Stimulated activated CD4-positive, alpha-beta T cell treated with anti-CD3 and anti-CD28 coated beads, Interleukin-1b, Interleukin-23, amount 100 ng/mL, for 48 hours (primary cell): ENCODE measurements at regions not wholly inside any gene's neighbourhood (a gene's known extent, or its start where the extent isn't known, plus 50 kb on each side); places are given as distances from the start of the nearest gene placed in this dataset.
"Not testable (repeated sequence)": the region's sequence is repeated elsewhere in the genome, so short reads cannot be mapped to it uniquely, and the experiment has no call there.

ENCODE experiments used
- DNase-seq: peaks from one replicate; pipeline ENCODE4 v3.0.0-alpha.2; 2020

GRCh38 chr9:38253200-38253599 lies 139.3 kb upstream of the ALDH1B1 start:
- no peak for DNase-seq

- DNase-seq: no peak
Measured at GRCh38 chr9:38251036-38251860, 141.3 kb upstream of the ALDH1B1 start.

- DNase-seq: no peak
Measured at GRCh38 chr9:38250279-38251035, 142.0 kb upstream of the ALDH1B1 start.

- DNase-seq: no peak
Measured at GRCh38 chr9:38249587-38250210, 142.8 kb upstream of the ALDH1B1 start.

GRCh38 chr9:38249049-38249448 lies 143.5 kb upstream of the ALDH1B1 start:
- DNase-seq: no peak

- no peak for DNase-seq
Measured at GRCh38 chr9:38246833-38247232, 145.7 kb upstream of the ALDH1B1 start.

GRCh38 chr9:38244971-38245370 lies 147.5 kb upstream of the ALDH1B1 start:
- no peak for DNase-seq

GRCh38 chr9:38243993-38244392 lies 148.5 kb upstream of the ALDH1B1 start:
- DNase-seq: no peak

GRCh38 chr9:38242151-38242550 lies 150.4 kb upstream of the ALDH1B1 start:
- not testable (repeated sequence) for DNase-seq

- no peak for DNase-seq
Measured at GRCh38 chr9:38240051-38240450, 152.5 kb upstream of the ALDH1B1 start.

GRCh38 chr9:38235244-38235643 lies 157.3 kb upstream of the ALDH1B1 start:
- DNase-seq: no peak

- no peak for DNase-seq
Measured at GRCh38 chr9:38234479-38235170, 157.9 kb upstream of the ALDH1B1 start.

GRCh38 chr9:38233796-38234355 lies 158.6 kb upstream of the ALDH1B1 start:
- no peak for DNase-seq

- no peak for DNase-seq
Measured at GRCh38 chr9:38233343-38233742, 159.2 kb upstream of the ALDH1B1 start.

- DNase-seq: no peak
Measured at GRCh38 chr9:38232895-38233294, 159.6 kb upstream of the ALDH1B1 start.

GRCh38 chr9:38229504-38230155 lies 160.6 kb upstream of the SHB start:
- no peak for DNase-seq

- DNase-seq: no peak
Measured at GRCh38 chr9:38229104-38229500, 160.1 kb upstream of the SHB start.

- no peak for DNase-seq
Measured at GRCh38 chr9:38228331-38229103, 159.5 kb upstream of the SHB start.

- peak; percentile 3 for DNase-seq
Measured at GRCh38 chr9:38227656-38228055, 158.6 kb upstream of the SHB start.

- DNase-seq: peak; percentile 68
Measured at GRCh38 chr9:38227061-38227540, 158.1 kb upstream of the SHB start.

GRCh38 chr9:38226491-38226951 lies 157.5 kb upstream of the SHB start:
- no peak for DNase-seq
